HG03565 (cell line): ENCODE measurements at regions not wholly inside any gene's neighbourhood (a gene's known extent, or its start where the extent isn't known, plus 50 kb on each side); places are given as distances from the start of the nearest gene placed in this dataset.

Experiments used
- ATAC-seq: cut with Tn5 transposase; IDR thresholded peaks from one replicate; pipeline ENCODE4 v1.9.1; 2021; ENCODE audit warnings: mild to moderate bottlenecking, moderate library complexity; ENCODE audit not compliant: unreplicated experiment

DNA sequence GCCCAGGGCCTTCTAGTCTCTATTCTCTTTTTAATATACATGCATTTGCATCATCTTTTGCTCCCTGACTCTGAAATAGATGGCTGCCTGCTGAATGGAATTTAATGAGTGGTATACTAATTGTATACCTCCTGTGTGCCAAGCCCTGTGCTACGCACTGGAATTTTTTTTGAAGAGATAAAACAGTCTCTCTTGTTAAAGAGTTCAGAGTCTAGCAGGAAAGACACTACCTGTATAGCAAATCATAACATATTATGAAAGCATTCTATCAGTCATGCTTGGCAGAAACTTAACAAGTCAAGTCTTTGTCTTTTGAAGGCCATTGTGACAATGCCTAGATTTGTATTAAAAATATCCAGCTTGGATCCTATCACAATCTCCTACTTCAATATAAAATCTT is 63.7 kb upstream of the SESN3 start:
- no peak for ATAC-seq

DNA sequence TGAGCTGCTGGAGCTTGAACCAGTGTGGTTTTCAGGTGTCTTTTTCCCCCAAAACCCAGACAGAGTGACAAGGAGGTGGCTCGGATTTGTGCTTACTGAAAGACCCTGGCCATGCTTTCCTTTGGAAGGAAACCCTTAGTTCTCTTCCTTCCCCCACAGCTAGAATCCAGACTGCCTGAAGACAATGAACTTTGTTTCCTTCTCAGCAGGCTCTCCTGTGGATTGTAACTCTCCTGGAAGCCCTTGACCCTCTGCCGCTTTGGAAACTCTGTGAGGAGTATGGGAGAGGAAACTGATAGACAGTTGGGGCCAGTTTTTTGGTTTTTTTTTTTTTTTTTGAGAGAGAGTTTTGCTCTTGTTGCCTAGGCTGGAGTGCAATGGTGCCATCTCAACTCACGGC is 62.1 kb upstream of the SESN3 start:
- ATAC-seq: no peak

DNA sequence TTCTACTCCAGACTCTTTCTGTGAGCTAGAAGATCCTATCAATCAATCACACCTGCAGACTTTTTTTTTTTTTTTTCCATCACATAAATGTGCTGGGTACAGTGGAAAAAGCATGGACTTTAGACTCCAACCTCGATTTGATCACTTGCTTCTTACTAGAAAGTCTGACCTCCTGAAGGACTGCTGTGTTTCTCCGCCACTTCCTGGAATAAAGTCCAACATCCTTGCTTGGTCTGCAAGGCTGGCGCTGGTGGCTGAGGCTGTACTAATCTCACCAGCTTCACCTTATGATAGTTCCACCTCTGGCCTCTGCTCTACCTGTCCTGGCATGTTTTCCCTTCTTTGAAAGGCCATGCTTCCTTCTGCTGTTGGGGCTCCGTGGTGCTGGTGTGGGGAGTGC is 60.9 kb upstream of the SESN3 start:
- no peak for ATAC-seq

DNA sequence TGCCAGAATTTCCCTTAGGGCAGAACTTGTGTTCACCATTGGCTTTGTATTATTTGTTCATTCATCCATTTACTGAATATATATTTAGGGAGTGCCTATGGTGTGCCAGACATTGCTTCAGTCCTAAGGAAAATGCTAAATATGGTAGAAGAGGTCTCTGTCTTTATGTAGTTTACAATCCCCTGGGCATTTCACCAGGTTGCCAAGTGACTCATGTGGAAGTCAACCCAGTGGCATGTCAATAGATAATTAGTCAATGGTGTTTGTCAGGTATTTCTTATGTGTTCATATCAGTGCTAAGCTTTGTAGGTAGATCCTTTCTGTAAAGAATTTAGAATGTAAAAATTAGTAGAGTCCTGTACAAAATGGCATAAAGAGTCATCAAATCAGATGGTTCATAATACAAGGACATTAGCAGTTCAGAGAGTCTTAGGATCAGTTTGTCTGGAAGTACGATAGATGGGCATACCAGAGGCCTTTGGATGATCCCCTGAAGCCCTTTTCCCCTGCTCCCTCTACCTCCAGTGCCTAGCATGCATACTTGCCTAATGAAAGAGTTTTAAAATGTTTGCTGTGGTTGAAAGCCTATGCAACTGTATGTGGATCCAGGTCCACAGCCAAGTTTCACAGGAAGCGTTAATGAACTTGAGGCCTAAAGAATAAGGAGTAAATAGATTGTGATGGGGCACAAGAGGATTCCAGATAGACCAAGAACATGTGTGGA is 58.5 kb upstream of the SESN3 start:
- no peak for ATAC-seq

DNA sequence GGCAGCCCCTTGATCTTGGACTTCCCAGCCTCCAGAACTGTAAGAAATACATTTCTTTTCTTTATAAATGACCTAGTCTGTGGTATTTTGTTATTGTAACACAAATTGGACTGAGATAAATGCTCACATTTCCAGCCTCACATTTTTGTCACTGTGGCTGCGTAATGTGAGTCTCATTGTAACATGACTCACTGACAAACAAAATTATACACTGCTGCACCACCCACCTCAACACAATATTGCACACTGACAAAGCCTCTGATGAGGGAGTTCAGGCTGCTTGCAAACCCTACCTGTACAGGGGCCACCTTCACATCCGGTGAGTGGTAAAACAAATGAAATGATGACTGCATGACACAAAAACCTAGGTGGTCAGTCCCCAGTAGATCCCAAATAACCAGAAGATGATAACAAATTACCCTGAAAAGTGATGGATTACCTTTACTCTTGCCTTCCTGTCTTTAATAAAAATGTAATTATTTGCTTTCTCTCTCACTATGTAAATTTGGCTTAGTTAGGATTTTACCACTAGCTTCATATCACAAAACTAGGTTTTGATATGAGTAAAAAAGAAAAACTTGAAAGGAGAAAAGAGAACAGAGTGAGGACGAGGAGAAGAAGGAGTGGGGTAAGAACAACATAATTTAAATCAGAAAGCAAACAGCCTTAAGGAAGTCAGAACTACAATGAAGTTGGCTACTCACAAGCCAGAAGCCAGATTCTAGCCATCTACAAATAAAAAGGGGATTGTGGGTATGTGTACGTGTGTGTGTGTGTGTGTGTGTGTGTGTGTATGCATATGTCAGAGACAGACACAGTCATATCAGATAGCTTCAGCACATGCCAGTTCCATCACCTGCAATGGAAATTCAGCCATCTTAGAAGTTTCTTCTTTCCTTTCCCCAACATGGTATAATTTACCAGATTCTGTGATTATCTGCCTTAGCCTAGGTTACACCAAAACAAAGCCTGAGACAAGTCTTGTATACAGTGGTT is 53.4 kb upstream of the SESN3 start:
- no peak for ATAC-seq

DNA sequence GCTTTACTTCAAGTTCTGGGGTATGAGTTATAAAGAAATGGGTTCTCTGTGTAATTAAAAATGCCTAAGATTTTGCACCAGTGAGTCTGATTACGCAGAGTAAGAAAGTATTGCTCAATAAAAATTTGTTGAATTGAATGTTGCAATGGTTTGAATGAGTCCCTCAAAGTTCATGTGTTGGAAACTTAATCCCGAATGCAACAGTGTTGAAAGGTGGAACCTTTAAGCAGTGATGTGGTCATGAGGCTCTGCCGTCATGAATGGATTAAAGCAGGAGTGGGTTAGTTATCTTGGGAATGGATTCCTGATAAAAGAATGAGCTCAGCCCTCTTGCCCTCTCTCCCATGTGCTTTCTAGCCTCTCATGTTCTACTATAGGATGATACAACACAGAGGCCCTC is 52.6 kb upstream of the SESN3 start:
- no peak for ATAC-seq

DNA sequence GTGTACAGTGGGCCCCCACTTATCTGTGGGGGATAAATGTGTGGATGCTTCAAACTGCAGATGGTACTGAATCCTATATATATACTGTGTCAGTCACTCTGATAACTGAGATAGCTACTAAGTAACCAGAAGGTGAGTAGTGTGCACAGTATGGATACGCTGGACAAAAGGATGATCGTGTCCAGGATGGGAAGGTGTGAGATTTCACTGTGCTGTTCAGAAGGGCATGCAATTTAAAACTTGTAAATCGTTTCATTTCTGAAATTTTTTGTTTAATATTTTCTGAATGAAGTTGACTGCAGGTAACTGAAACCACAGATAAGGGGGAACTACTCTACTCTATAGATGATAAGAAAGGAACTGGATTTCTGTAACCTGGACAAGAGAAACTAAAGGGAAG is 52.1 kb upstream of the SESN3 start:
- ATAC-seq: no peak

DNA sequence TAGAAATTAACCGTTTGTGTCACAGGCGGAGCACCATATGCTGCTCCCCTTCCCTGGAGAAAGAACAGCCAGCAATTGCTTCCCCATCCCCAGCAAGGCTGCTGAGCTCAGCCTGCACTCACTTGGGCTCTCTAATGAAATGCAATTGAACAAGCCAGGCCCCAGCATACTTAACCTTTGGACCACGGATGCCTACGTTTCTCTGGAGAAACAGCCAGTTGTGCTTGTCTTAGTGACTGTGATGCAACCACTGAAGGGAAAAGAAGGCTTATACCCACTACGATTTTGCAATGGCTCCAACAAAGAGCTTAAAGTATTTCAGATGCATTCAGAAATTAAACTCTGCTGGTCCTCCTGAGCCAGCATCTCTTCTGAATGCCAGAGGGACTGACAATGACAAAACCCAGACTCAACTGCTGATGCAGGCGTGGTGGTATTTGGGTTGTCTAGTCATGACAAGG is 51.3 kb upstream of the SESN3 start:
- no peak for ATAC-seq
